ENCODE measurements at regions not wholly inside any gene's neighbourhood (a gene's known extent, or its start where the extent isn't known, plus 50 kb on each side); places are given as distances from the start of the nearest gene placed in this dataset.
"Not testable (repeated sequence)": the region's sequence is repeated elsewhere in the genome, so short reads cannot be mapped to it uniquely, and the experiment has no call there.

DNA sequence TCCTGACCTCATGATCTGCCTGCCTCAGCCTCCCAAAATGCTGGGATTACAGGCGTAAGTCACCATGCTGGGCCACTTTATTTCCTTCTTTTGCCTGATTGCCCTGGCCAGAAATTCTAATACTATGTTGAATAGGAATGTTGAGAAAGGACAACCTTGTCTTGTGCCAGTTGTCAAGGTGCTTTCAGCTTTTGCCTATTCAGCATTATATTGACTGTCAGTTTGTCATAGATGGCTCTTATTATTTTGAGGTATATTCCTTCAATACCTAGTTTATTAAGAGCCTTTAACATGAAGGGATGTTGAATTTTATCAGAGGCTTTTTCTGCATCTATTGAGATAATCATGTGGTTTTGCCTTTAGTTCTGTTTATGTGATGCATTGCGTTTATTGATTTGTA, 362.0 kb downstream of the JRKL start:
- TF ChIP-seq, protein P1, sequence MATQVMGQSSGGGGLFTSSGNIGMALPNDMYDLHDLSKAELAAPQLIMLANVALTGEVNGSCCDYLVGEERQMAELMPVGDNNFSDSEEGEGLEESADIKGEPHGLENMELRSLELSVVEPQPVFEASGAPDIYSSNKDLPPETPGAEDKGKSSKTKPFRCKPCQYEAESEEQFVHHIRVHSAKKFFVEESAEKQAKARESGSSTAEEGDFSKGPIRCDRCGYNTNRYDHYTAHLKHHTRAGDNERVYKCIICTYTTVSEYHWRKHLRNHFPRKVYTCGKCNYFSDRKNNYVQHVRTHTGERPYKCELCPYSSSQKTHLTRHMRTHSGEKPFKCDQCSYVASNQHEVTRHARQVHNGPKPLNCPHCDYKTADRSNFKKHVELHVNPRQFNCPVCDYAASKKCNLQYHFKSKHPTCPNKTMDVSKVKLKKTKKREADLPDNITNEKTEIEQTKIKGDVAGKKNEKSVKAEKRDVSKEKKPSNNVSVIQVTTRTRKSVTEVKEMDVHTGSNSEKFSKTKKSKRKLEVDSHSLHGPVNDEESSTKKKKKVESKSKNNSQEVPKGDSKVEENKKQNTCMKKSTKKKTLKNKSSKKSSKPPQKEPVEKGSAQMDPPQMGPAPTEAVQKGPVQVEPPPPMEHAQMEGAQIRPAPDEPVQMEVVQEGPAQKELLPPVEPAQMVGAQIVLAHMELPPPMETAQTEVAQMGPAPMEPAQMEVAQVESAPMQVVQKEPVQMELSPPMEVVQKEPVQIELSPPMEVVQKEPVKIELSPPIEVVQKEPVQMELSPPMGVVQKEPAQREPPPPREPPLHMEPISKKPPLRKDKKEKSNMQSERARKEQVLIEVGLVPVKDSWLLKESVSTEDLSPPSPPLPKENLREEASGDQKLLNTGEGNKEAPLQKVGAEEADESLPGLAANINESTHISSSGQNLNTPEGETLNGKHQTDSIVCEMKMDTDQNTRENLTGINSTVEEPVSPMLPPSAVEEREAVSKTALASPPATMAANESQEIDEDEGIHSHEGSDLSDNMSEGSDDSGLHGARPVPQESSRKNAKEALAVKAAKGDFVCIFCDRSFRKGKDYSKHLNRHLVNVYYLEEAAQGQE (IDR thresholded peaks at IDR 0.05; ENCODE audit: unreplicated experiment) = not testable (repeated sequence)
- TF ChIP-seq, protein P2, sequence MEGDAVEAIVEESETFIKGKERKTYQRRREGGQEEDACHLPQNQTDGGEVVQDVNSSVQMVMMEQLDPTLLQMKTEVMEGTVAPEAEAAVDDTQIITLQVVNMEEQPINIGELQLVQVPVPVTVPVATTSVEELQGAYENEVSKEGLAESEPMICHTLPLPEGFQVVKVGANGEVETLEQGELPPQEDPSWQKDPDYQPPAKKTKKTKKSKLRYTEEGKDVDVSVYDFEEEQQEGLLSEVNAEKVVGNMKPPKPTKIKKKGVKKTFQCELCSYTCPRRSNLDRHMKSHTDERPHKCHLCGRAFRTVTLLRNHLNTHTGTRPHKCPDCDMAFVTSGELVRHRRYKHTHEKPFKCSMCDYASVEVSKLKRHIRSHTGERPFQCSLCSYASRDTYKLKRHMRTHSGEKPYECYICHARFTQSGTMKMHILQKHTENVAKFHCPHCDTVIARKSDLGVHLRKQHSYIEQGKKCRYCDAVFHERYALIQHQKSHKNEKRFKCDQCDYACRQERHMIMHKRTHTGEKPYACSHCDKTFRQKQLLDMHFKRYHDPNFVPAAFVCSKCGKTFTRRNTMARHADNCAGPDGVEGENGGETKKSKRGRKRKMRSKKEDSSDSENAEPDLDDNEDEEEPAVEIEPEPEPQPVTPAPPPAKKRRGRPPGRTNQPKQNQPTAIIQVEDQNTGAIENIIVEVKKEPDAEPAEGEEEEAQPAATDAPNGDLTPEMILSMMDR (conservative IDR thresholded peaks at IDR 0.05; ENCODE audit: low read depth in 2 of 2) = not testable (repeated sequence)
- TF ChIP-seq POLR2AphosphoS5 (IDR thresholded peaks at IDR 0.05; ENCODE audit: low read depth); STAT1 (IDR thresholded peaks at IDR 0.05; ENCODE audit: unreplicated experiment): not testable (repeated sequence)

All from GM23338 (cell line).